Ectodermal cell (in vitro differentiated cells): ENCODE measurements at regions not wholly inside any gene's neighbourhood (a gene's known extent, or its start where the extent isn't known, plus 50 kb on each side); places are given as distances from the start of the nearest gene placed in this dataset.

Experiments
- H3K27ac ChIP-seq: 2 replicates; pipeline ENCODE4 v1.7.0; 2013; ENCODE audit warnings: mild to moderate bottlenecking, low read depth, low read length; ENCODE audit not compliant: insufficient read depth, poor library complexity, severe bottlenecking
- H3K27me3 ChIP-seq: 2 replicates; pipeline ENCODE4 v1.7.0; 2013; ENCODE audit warnings: mild to moderate bottlenecking, low read length; ENCODE audit not compliant: insufficient read depth, control insufficient read depth, poor library complexity, severe bottlenecking
- H3K36me3 ChIP-seq: one replicate; pipeline ENCODE4 v1.7.0; 2013; ENCODE audit warnings: low read length; ENCODE audit not compliant: control insufficient read depth, insufficient read depth
- H3K4me1 ChIP-seq: one replicate; pipeline ENCODE4 v1.7.0; 2013; ENCODE audit warnings: low read length; ENCODE audit not compliant: control insufficient read depth, insufficient read depth
- H3K4me3 ChIP-seq: 2 replicates; pipeline ENCODE4 v1.7.0; 2013; ENCODE audit warnings: low read depth, low read length, control low read depth; ENCODE audit not compliant: insufficient read depth
- H3K9me3 ChIP-seq: 2 replicates; pipeline ENCODE4 v1.7.0; 2013; ENCODE audit warnings: mild to moderate bottlenecking, low read length, moderate library complexity; ENCODE audit not compliant: control insufficient read depth
- WGBS, 2 experiments: methylation state at CpG; one replicate each; pipeline ENCODE4 v1.1.7; 2013; ENCODE audit warnings: missing lambda C conversion rate in 2 of 2; 5-methylcytosine and 5-hydroxymethylcytosine counted together

DNA sequence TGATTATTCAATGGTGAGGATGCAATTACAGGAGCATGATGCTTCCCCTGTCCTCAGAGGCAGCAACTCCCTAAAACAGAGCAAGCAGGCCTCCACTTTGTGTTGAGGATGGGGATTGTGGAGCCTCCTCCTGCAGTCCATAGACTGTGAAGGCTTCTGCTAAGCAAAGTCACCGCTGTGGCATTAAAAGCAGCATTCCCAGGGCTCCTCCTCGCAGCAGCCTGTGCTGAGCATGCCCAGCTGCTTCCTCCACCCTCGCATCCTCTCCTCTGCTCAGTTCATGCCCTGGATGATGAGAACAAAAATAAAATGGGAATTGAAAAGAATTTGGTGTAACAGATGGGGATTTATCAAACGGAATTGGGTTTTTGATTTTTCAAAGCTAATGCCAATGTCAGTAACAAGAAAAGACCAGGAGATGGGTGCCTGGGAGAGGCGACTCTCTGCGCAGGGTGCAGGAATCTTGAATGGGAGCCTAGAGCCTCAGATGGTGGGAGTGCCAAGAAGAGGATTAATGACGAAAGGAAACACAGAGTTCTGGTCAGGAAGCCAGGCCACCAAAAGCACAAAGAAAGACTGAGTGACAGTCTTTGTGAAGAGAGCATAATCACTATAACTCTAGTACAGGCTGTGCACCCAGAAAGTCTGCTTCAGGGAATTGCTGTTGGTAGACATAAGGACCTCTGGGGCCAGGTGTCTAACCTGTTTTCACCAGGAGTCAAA is 347.6 kb downstream of the TPBG start:
- WGBS, 2 experiments, result 93% methylated on average over 7 of the region's 7 CpGs
- H3K27ac ChIP-seq, result no peak overlapping the region
- no peaks in the 10 kb centered on the region for H3K4me1 ChIP-seq
- no peaks in the 10 kb centered on the region for H3K9me3 ChIP-seq
- H3K4me3 ChIP-seq, result no peak overlapping the region
- no peaks in the 10 kb centered on the region for H3K36me3 ChIP-seq
- H3K27me3 ChIP-seq, result no peaks in the 10 kb centered on the region

- Histone ChIP-seq H3K4me1 (no peaks in the 10 kb centered on the region), H3K27ac (no peak overlapping the region), H3K4me3 (no peak overlapping the region), H3K36me3 (no peaks in the 10 kb centered on the region), H3K27me3 (no peaks in the 10 kb centered on the region), H3K9me3 (no peaks in the 10 kb centered on the region)
- 72 to 82% methylated on average over 2 of the region's 2 CpGs for WGBS, 2 experiments
Observed at GRCh38 chr6:82711971-82712370, 348.4 kb downstream of the TPBG start.

DNA sequence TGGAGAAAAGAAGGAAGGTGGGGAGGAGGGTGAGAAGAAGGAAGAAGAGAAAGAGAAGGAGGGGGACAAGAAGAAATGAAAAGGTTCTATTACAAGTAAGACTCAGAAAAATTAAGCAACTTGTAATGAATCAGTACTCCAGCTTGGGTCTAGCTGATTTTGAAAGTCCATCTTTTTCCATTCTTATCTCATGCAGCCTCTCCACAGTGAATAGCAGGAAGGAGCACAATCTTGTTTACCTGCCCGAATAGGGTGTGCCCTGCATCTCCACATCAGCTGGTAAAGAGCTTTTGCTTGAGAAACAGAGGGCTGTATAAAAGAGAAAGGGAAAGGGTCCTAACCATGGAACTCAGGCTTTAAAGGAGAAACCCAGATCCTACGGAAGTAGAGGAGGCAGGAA is 348.8 kb downstream of the TPBG start:
- H3K27ac ChIP-seq, result no peak overlapping the region
- WGBS, 2 experiments, result 91 to 98% methylated on average over 2 of the region's 2 CpGs
- no peaks in the 10 kb centered on the region for H3K27me3 ChIP-seq
- H3K9me3 ChIP-seq, result no peaks in the 10 kb centered on the region
- no peaks in the 10 kb centered on the region for H3K4me1 ChIP-seq
- H3K36me3 ChIP-seq, result no peaks in the 10 kb centered on the region
- H3K4me3 ChIP-seq, result no peak overlapping the region

- H3K27ac ChIP-seq, result no peak overlapping the region
- no peaks in the 10 kb centered on the region for H3K27me3 ChIP-seq
- no peaks in the 10 kb centered on the region for H3K36me3 ChIP-seq
- WGBS, 2 experiments, result 83% methylated on average over 1 of the region's 1 CpG; no CpG with 5 or more reads in 1 of the 2 experiments
- no peaks in the 10 kb centered on the region for H3K9me3 ChIP-seq
- H3K4me1 ChIP-seq, result no peaks in the 10 kb centered on the region
- no peak overlapping the region for H3K4me3 ChIP-seq
Observed at GRCh38 chr6:82712826-82713225, 349.2 kb downstream of the TPBG start.

- no peak overlapping the region for H3K4me3 ChIP-seq
- no peaks in the 10 kb centered on the region for H3K27me3 ChIP-seq
- H3K9me3 ChIP-seq, result no peaks in the 10 kb centered on the region
- H3K36me3 ChIP-seq, result no peaks in the 10 kb centered on the region
- H3K27ac ChIP-seq, result no peak overlapping the region
- H3K4me1 ChIP-seq, result no peaks in the 10 kb centered on the region
- WGBS, 2 experiments, result 81 to 84% methylated on average over 3 of the region's 4 CpGs
Observed at GRCh38 chr6:82720992-82721391, 344.6 kb downstream of the UBE3D start.

DNA sequence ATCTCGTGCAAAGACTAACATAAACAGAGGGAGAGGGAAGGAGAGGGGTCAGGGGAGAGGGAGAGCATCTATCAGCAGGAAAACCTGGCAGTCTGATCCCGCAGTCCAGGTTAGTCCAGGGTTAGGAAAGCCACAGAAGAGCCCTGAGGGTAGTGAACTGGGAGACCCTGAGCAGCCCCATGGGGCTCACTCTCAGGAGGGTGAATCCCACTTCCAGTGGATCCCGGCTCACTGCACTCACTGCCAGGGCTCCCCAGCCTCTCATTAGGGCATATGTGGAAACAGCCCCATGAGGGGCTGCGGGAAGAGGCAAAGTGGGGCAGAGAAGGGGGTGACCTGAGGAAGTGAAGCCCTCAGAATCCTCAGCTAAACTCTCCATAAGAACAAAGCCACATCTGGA is 329.9 kb downstream of the UBE3D start:
- Histone ChIP-seq H3K4me3 (no peak overlapping the region), H3K27ac (no peak overlapping the region), H3K36me3 (no peaks in the 10 kb centered on the region), H3K4me1 (peaks cover 30% of the 10 kb centered on the region), H3K27me3 (no peaks in the 10 kb centered on the region), H3K9me3 (no peaks in the 10 kb centered on the region)
- 94 to 96% methylated on average over 4 of the region's 4 CpGs for WGBS, 2 experiments

DNA sequence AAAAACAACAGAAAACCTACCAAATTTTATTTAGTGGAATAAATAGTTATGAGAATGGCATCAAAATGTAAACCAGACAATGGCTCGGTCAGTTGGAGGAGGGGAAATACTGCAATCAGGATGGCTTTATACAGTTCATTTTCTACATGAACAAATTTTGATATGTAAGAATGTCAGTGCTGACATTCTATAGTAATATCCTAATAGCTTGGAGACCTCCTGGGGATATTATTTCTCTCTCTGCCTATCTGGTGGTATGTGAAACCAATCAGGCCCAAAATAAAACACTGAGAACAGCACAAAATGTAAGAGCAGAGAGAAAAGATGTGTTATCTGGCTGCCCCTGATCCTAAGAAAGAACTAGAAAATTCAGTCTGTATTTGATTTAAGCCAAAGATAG is 327.7 kb downstream of the UBE3D start:
- H3K4me3 ChIP-seq, result no peak overlapping the region
- H3K9me3 ChIP-seq, result no peaks in the 10 kb centered on the region
- 100% methylated on average over 1 of the region's 1 CpG; no CpG with 5 or more reads in 1 of the 2 experiments for WGBS, 2 experiments
- H3K27me3 ChIP-seq, result no peaks in the 10 kb centered on the region
- H3K36me3 ChIP-seq, result no peaks in the 10 kb centered on the region
- no peak overlapping the region for H3K27ac ChIP-seq
- peaks cover 48% of the 10 kb centered on the region for H3K4me1 ChIP-seq

- peak overlapping the region; percentile 72 for H3K27ac ChIP-seq
- 45 to 48% methylated on average over 1 of the region's 1 CpG for WGBS, 2 experiments
- peaks cover 48% of the 10 kb centered on the region for H3K4me1 ChIP-seq
- H3K9me3 ChIP-seq, result no peaks in the 10 kb centered on the region
- no peaks in the 10 kb centered on the region for H3K27me3 ChIP-seq
- H3K36me3 ChIP-seq, result no peaks in the 10 kb centered on the region
- no peak overlapping the region for H3K4me3 ChIP-seq
Observed at GRCh38 chr6:82738773-82739172, 326.9 kb downstream of the UBE3D start.

- peaks cover 48% of the 10 kb centered on the region for H3K4me1 ChIP-seq
Observed at GRCh38 chr6:82739303-82739702, 326.3 kb downstream of the UBE3D start.

DNA sequence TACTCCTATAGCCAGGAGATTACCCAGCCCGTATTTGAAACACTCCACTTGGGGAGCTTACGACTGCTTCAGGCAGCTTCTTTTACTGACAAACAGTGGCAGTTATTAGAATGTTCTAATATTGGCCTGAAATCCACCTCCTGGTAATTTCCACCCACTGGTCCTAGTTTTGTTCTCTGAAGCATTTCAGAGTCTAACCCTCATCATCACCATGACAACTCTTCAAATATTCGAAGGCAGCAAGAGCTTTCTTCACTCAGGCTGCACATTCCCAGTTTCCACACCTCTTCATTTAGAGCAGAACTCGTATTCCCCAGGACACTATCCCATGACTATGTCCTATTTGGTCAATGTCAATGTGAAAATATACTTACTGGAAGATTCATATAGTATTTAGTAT is 325.6 kb downstream of the UBE3D start:
- no peak overlapping the region for H3K4me3 ChIP-seq
- no peaks in the 10 kb centered on the region for H3K36me3 ChIP-seq
- peaks cover 48% of the 10 kb centered on the region for H3K4me1 ChIP-seq
- H3K27me3 ChIP-seq, result no peaks in the 10 kb centered on the region
- peak overlapping the region; percentile 68 for H3K27ac ChIP-seq
- H3K9me3 ChIP-seq, result no peaks in the 10 kb centered on the region
- WGBS, 2 experiments, result 66 to 78% methylated on average over 3 of the region's 4 CpGs

More at GRCh38 chr6:82739303-82739702, 326.3 kb downstream of the UBE3D start:
- H3K36me3 ChIP-seq, result no peaks in the 10 kb centered on the region
- WGBS, 2 experiments, result 0% methylated on average over 1 of the region's 1 CpG; no CpG with 5 or more reads in 1 of the 2 experiments
- no peaks in the 10 kb centered on the region for H3K9me3 ChIP-seq
- peak overlapping the region; percentile 72 for H3K27ac ChIP-seq
- no peaks in the 10 kb centered on the region for H3K27me3 ChIP-seq
- no peak overlapping the region for H3K4me3 ChIP-seq
